ELR (cell line): ENCODE measurements at regions not wholly inside any gene's neighbourhood (a gene's known extent, or its start where the extent isn't known, plus 50 kb on each side); places are given as distances from the start of the nearest gene placed in this dataset.
"Not testable (repeated sequence)": the region's sequence is repeated elsewhere in the genome, so short reads cannot be mapped to it uniquely, and the experiment has no call there.

Experiments used
- DNase-seq: peaks from one replicate; pipeline ENCODE4 v3.0.0-alpha.2; 2015; ENCODE audit warnings: low read depth

DNA sequence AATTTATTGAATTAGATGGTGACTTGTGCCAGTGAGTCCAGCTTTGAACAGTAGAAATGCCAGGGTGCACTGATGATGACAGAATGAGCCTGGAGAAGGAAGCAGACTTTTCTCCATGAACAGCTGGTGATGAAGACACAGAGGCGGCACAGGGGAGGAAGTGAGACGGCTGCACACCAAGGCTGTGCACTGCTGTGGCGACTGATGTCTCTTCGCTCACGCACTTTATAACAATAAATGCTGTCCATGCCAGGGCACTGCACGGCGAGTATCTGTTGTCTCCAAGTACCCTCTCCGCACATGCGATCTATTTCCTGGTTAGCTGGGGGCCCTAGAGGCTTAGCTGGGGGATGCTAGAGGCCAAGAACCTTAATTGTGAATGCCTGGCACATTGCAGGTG, 175.2 kb downstream of the TMEM200C start:
- no peak for DNase-seq

- DNase-seq, result no peak
These were observed 173.5 kb upstream of the EPB41L3 start for GRCh38 chr18:5717256-5717655.

DNA sequence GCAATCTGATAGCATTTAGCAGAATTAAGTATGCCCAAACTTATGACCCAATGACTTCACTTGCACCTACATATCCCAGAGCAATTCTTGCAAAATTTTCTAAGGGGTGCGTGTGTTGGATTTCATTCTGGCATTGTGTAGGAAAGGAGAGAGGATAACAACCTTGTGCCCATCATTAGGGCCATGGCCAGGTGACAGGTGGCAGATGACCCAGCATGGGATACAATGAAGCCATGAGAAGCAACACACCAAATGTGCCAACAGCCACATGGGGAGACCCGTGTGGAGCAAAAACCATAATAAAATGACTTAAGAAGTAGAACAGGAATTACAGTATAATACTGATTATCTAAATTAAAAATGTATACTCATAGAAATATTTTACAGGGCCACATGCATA, 166.9 kb upstream of the EPB41L3 start:
- DNase-seq, result no peak

- no peak for DNase-seq
These were observed 166.4 kb upstream of the EPB41L3 start for GRCh38 chr18:5710235-5710634.

DNA sequence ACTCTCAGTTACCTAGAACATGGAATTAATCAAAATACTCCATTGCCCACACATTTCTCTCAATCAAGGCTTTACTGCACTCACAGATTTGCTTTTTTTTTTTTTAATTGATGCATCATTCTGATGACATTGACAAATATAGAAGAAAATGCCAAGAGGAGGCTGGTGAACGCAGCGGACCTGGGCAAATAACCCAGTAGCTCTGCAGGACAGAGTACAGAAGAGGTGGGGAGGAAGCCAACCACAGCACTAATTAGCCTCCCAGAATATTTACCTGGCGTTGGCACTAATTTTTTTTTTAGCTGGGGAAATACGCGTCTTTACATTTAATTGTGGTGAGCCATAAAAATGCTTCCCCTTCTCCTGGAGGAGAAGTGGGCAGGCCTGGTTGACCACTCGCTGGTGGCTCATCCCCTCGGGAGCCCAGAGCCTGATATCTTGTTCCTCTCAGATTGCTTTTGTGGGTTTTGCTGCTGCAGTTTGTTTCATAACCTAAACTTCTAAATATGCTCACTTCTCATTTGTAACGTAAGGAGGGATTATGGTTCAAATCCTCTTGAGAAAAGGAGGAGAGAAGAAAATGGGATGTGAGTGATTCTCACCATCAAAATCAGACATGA, 165.8 kb upstream of the EPB41L3 start:
- no peak for DNase-seq

- DNase-seq, result no peak
These were observed 163.8 kb upstream of the EPB41L3 start for GRCh38 chr18:5707586-5707985.

DNA sequence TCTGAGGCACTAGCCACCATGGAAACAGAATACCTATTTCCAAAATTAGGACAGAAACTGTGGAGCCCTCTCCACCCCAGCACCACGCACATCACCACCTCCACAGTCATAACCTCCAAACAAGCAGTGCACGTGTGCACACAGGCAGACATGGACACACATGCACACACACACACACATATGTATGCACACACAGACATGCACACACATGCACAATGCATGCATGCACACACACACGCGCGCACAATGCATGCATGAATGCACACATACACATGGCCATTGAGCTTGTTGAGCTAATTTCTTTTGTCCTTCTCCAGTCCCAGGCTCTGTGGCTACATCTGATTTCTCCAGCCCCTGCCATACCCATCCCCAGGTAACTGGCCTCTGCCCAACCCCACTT, 161.6 kb upstream of the EPB41L3 start:
- DNase-seq, result no peak

- no peak for DNase-seq
These were observed 161.1 kb upstream of the EPB41L3 start for GRCh38 chr18:5704847-5705246.

DNA sequence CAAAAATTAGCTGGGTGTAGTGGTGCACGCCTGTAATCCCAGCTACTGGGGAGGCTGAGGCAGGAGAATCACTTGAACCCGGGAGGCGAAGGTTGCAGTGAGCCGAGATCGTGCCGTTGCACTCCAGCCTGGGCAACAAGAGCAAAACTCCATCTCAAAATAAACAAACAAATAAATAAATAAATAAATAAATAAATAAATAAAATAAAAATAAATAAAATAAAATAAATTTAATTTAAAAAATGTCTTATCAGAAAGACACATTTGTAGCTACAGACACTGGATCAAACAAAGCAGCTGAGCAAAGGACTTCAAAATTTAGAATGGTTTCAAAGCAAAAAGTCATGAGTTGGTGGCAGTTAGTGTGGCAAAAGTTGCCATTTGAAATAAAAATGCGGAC, 158.2 kb upstream of the EPB41L3 start:
- not testable (repeated sequence) for DNase-seq

- no peak for DNase-seq
These were observed 150.0 kb upstream of the EPB41L3 start for GRCh38 chr18:5693699-5694294.

DNA sequence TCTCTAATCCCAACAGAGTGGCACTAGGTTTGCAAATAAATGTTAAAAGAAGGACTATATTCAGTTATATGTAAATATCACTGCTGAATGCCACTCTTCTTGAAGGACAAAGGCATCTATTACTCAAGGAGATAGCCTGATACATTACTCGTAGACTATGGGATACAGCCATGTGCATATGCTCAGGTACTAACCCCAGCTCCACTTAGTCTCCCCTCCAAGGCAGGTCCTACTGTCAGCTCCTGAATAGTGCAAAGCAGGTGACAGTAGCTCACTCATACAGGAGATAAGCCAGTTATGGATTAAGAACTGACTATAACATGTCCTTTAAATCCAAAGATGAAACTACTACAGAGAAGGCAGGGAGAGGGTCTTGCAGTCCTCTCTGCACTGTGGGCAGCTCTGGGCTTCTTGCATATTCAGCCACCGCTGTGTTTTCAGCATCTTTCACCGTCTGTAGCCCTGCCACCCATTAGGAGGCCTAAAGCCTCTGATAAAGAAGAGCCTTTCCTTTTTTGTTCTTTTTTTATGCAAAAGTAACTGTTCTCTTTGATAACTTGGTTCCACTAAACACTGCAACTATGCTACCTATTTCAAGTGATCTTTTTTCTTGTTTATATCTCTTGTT, 135.1 kb upstream of the EPB41L3 start:
- no peak for DNase-seq

- DNase-seq, result no peak
These were observed 134.5 kb upstream of the EPB41L3 start for GRCh38 chr18:5678278-5678677.

GRCh38 chr18:5673616-5674015, 129.8 kb upstream of the EPB41L3 start:
- DNase-seq, result no peak

- DNase-seq, result no peak
These were observed 125.8 kb upstream of the EPB41L3 start for GRCh38 chr18:5669585-5669984.

GRCh38 chr18:5668087-5668715, 124.4 kb upstream of the EPB41L3 start:
- DNase-seq, result no peak

- no peak for DNase-seq
These were observed 123.6 kb upstream of the EPB41L3 start for GRCh38 chr18:5667356-5667755.

DNA sequence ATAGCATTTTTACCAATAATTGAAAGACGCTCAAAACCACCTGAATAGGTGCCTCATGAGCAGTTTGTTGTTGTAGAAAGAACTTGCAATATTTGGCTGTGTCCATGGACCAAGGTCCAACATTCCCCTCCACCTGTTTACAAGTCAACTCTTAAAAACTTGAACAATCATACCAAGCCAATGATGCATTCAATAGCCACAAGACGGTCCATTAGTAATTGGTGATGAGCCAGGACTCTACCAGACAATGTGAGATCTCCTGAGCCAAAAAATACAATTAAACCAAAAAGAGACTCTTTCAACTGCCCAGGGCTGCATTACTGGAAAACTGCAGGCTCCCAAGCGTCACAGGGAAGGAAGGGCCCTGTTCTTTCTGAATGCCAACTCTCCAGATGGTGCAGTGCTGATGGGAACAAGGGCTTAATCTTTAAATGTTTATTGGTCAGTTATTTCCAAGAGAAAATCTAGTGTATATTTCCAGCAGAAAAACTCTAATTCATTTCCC, 118.8 kb upstream of the EPB41L3 start:
- no peak for DNase-seq

DNA sequence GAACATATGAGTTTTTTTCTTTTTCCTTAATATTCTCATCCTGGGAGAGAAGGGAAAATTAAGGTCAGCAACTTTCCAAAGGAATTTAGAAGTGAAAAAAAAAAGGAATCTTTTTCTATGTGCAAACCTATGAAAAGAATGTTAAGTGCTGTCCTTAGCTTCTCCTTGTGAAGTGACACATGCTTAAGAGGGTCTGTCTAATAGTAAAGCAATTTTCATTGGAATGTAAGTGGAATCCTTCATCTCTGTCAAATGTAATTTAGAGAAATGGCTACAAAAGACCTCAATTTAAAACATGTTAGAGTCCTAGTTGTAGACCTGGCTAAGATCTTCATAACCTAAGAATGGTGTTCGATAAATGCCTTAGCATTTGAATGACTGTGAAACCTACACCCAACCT, 117.4 kb upstream of the EPB41L3 start:
- no peak for DNase-seq

GRCh38 chr18:5653802-5654201, 110.0 kb upstream of the EPB41L3 start:
- no peak for DNase-seq

GRCh38 chr18:5651736-5652135, 107.9 kb upstream of the EPB41L3 start:
- DNase-seq, result no peak

DNA sequence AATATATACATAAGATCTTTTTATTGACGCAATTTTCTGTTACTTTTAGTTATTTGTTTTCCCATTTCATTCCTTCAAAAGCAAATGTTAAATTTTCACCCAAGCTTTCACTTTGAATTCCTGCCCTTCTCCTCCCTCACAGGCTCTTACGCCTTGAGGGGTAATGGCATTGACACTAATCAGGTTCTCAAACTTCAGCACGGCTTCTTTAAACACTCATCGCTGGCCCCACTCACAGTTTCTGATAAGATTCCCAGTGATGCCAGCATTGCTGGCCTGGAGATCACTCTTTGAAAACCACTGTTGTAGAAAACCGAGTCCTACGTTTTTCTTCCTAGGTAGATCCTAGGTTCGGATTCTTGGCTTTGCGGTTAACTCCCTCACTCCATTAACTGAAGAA, 105.6 kb upstream of the EPB41L3 start:
- no peak for DNase-seq

- no peak for DNase-seq
These were observed 102.9 kb upstream of the EPB41L3 start for GRCh38 chr18:5646739-5647138.

GRCh38 chr18:5643288-5643687, 99.5 kb upstream of the EPB41L3 start:
- DNase-seq, result no peak
